NCI-H345 treated with DMSO at 0.1 percent for 48 hours (cell line): ENCODE measurements at regions not wholly inside any gene's neighbourhood (a gene's known extent, or its start where the extent isn't known, plus 50 kb on each side); places are given as distances from the start of the nearest gene placed in this dataset.
"Not testable (repeated sequence)": the region's sequence is repeated elsewhere in the genome, so short reads cannot be mapped to it uniquely, and the experiment has no call there.

Experiments
- DNase-seq: peaks from one replicate; lab custom pipeline; 2025; ENCODE audit not compliant: unreplicated experiment; lab: John Stamatoyannopoulos, UW

- DNase-seq = no peak
These were observed 567.5 kb downstream of the TRHDE start for GRCh38 chr12:72839696-72840095.

GRCh38 chr12:72863671-72864070 is 591.5 kb downstream of the TRHDE start:
- DNase-seq = no peak

GRCh38 chr12:72865921-72866320 is 593.8 kb downstream of the TRHDE start:
- DNase-seq = no peak

GRCh38 chr12:72869024-72869423 is 596.9 kb downstream of the TRHDE start:
- no peak for DNase-seq

- peak; percentile 54 for DNase-seq
These were observed 600.2 kb downstream of the TRHDE start for GRCh38 chr12:72872238-72872887.

GRCh38 chr12:72872996-72873395 is 600.8 kb downstream of the TRHDE start:
- DNase-seq = no peak

- DNase-seq = no peak
These were observed 603.9 kb downstream of the TRHDE start for GRCh38 chr12:72876092-72876491.

- no peak for DNase-seq
These were observed 616.5 kb downstream of the TRHDE start for GRCh38 chr12:72888693-72889092.

- no peak for DNase-seq
These were observed 617.6 kb downstream of the TRHDE start for GRCh38 chr12:72889791-72890190.

GRCh38 chr12:72901685-72902084 is 629.5 kb downstream of the TRHDE start:
- no peak for DNase-seq

- no peak for DNase-seq
These were observed 653.5 kb downstream of the TRHDE start for GRCh38 chr12:72925716-72926115.

GRCh38 chr12:72931838-72932237 is 659.7 kb downstream of the TRHDE start:
- DNase-seq = not testable (repeated sequence)

- no peak for DNase-seq
These were observed 665.3 kb downstream of the TRHDE start for GRCh38 chr12:72937486-72937885.

- no peak for DNase-seq
These were observed 685.3 kb downstream of the TRHDE start for GRCh38 chr12:72957454-72957853.

- DNase-seq = no peak
These were observed 694.5 kb downstream of the TRHDE start for GRCh38 chr12:72966684-72967083.

- DNase-seq = no peak
These were observed 702.9 kb downstream of the TRHDE start for GRCh38 chr12:72974954-72975555.

- DNase-seq = no peak
These were observed 706.8 kb downstream of the TRHDE start for GRCh38 chr12:72978999-72979398.

GRCh38 chr12:72982356-72982755 is 710.2 kb downstream of the TRHDE start:
- no peak for DNase-seq

- no peak for DNase-seq
These were observed 714.8 kb downstream of the TRHDE start for GRCh38 chr12:72986963-72987362.

- DNase-seq = no peak
These were observed 717.3 kb downstream of the TRHDE start for GRCh38 chr12:72989458-72989947.

GRCh38 chr12:72995029-72995428 is 722.9 kb downstream of the TRHDE start:
- not testable (repeated sequence) for DNase-seq

- no peak for DNase-seq
These were observed 723.4 kb downstream of the TRHDE start for GRCh38 chr12:72995616-72996015.

- DNase-seq = not testable (repeated sequence)
These were observed 729.6 kb downstream of the TRHDE start for GRCh38 chr12:73001806-73002205.
